NCI-H1105 treated with DMSO at 0.1 percent for 48 hours (cell line): ENCODE measurements at regions not wholly inside any gene's neighbourhood (a gene's known extent, or its start where the extent isn't known, plus 50 kb on each side); places are given as distances from the start of the nearest gene placed in this dataset.

Experiments
- DNase-seq: peaks from one replicate; lab custom pipeline; 2025; lab: John Stamatoyannopoulos, UW

DNA sequence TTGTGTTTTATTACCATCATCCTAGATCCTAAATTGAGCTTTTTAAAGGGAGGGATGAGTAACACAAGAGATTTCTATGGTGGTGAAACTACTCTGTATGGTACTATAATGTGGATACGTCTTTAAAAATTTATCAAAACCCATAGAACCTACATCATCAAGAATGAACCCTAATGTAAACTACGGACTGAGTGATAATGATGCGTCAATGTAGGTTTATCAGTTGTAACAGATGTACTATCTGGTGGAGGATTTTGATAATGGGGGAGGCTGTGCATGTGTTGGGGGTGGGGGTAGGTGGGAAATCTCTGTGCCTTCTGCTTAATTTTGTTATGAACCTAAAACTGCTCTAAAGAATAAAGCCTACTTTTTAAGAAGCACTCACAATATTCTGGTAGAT, 724.1 kb upstream of the SOX9 start:
- DNase-seq: no peak

DNA sequence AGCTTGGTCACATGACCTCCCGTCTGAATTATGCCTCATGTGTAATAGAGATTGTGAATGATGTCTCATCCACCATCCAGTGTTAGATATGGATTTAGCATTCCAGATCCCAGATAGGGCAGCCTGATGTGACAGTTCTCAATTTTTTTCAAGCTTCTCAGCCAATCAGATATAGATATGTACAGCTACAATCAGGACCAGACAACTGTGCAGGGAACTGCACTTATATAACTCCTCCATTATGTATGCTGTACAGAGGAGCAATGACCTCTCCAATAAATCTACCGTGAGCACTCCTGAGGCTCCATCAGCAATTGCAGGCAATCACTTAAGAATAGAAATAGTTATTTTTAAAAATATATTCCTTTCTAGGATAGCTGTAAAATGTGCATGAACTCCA, 722.8 kb upstream of the SOX9 start:
- DNase-seq: no peak

DNA sequence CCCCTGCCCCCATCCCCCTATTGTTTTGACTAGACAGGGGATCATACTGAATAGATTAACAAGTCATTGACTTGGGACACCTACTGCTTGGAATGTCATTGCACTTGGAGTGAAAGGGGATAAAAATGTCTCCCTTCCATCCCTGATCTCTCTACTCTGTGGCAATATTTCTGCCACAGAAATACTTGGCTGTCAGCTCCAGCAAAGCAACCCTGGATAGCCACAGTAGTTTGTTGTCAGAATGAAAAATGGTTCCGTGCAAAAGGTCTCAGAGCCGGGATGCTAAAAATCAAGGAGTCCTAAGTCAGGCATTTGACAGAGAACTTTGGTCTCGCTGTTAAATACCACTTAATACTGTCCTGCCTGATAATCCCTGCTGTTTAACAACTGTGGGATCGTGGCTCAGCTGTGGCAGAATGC, 722.0 kb upstream of the SOX9 start:
- DNase-seq: no peak

DNA sequence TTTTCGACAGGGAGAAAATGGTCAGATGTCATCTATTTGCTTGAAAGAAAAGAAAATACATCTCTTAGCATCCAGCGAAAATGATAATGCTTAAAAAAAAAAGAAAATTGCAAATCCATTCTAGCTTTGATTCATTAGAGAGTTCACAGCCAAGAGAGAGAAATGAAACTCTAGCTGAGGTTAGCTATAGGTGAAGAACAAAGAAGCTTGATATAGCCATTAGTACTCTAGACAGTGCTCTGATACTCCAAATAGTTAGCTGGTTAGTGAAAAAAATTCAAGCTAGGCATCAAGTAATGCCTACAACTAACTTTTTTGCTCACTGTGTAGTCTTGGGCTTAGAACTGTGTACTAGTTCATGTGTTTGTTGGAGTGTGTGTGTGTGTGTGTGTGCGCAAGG, 721.6 kb upstream of the SOX9 start:
- DNase-seq: no peak

DNA sequence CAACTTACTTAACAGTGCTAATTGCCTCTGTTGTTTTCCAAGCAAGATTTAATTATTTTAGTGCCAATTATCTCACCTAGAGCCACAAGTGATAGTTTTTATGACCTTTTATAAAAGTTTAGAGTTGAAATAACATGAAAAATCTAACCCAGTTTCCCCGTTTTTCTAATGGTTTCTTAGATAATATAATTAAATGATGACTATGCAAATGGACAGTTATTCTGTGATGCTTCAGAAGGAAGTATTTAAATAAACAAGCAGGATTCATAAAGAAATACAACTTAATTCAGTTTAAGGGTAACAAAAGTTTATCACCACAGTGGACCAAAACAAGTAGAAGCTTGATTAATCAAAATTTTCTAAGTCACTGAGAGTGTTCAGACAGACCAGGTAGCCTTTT, 721.2 kb upstream of the SOX9 start:
- DNase-seq: no peak

DNA sequence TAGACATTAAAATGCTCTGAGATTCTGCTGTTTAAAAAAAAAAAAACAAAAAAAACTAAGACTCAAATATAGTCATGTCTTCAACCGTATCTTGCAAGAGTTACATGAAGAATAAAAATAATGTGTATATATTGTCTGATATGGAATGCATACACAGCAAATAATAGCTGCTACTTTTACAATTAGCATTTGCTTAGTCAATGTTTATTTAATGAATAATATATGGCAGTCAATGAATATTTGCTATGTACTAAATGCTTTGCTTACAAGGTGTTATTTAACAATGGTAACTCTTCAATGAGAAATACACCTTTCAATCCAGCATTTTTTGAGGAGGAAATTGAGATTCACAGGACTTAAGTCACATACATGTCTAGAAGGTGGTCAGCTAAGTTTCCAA, 718.8 kb upstream of the SOX9 start:
- no peak for DNase-seq

DNA sequence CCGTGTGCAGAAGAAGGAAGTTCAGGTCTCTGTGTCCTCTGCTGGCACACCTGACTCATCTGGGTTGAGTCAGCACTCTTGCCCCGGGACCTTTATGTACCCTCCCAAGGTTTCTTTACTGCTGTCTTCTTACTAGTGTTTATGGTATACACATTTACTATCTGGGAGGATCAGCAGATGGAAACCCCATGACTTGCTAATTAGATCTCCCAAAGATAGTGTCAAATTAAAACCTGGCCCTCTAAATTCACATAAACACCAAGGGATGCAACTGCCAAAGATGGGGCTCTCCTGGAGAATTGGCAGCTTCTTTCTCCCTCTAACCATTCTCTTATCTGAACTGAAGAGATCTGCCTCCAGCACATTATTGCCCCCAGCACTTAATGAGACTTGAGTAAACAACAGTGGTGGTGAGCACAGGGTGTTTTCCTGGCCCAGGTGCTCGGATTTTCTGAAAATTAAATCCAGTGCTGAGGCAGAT, 718.1 kb upstream of the SOX9 start:
- peak; percentile 81 for DNase-seq

DNA sequence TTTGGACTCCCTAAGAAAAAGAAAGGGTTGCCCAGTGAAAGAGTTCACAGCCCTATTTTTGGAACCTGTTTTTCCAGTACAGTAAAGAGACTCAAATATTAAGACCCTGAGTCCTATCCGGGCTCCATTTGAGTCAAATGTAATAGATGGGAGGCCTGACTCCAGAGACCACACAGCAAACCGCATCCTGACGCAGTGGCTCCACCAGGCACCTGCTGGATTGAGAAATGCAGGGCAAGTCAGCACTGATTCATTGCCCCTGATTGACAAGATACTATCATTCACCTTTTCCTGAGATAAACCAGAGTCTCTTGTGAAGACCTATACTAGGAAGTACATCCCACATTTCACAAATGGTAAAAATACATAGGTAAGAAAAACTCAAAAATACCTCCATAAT, 715.7 kb upstream of the SOX9 start:
- DNase-seq: no peak

DNA sequence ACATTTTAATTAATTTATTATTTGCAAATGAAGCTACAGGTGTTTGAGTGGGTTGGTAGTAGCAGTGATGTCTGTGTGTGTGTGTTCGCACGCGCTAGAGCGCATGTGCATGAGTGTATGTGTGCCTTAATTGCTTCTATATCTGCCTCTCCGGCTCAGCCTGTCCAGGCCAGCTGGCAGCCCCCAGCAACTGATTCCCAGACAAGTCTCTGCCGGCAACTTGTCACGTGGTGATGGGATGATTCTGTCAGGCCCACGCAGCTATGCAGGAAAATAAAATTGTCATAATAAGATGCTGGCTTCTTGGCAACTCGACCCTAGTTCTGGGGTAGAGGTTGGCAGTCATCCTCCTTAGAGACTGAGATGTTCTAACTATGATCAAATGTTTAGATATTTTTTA, 712.8 kb upstream of the SOX9 start:
- no peak for DNase-seq

DNA sequence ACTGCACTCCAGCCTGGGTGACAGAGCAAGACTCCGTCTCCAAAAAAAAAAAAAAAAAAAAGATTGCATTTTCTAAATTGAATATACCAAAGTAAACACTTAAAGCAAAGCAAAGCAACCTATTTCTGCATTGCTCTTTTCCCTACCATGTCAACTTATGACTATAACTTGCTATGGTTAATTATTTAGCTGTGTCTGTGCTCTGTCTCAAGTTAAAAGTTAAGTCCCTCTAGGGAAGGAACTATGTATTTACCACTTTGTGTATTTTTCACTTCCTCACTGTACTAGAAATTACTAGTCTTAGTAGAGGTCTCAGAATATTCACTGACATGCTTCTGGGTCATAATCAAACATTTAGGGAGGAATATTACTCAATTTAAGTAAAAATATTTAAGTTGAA, 711.7 kb upstream of the SOX9 start:
- no peak for DNase-seq

DNA sequence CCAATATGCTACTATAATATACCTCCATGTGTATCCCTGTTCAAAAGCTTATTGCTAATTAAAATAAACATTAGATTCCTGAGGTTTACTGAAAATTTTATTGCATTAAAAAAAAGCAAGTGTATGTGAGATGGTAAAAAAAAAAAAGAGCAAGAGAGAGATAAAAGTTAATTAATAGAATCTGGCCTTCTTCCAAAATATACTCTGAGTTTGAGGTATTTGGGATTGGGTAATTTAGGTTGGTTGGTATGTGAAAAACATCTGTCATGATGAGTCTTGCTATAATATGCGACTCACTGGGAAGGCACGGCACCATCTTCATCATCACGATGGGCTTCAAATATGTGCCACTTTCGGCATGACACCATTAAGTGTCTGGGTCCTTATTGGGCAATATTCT, 711.1 kb upstream of the SOX9 start:
- DNase-seq: peak; percentile 52

DNA sequence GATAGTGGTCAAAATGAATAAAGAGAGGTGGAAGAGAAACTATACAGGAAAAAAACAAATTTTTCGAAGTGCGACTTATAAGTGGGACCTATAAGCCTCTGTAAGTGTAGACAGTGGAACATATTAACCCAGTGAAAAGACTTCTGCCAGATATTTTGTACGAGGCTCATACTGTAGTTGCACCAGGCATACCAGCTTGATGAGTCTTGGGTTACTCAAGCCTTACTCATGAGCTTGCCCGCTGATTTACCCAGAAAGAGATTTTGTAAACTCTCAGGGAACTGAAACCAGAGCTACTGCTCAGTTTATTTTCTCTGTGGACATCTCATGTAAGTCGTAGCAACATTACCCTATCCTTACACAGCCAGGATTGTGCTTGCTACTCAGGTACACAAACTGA, 708.0 kb upstream of the SOX9 start:
- DNase-seq: no peak

DNA sequence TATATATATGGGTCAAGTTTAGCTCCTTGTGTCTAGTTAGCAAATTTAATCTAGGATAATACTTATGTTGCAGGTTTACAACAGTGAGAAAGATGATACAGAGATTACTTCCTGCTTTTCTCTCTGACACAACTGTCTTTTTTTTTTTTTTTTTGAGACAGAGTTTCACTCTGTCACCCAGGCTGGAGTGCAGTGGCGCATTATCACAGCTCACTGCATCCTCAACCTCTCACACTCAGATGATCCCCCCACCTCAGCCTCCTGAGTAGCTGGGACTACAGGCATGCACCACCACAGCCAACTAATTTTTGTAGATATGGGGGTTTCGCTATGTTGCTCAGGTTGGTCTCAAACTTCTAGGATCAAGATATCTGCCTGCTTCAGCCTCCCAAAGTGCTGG, 706.9 kb upstream of the SOX9 start:
- DNase-seq: no peak

DNA sequence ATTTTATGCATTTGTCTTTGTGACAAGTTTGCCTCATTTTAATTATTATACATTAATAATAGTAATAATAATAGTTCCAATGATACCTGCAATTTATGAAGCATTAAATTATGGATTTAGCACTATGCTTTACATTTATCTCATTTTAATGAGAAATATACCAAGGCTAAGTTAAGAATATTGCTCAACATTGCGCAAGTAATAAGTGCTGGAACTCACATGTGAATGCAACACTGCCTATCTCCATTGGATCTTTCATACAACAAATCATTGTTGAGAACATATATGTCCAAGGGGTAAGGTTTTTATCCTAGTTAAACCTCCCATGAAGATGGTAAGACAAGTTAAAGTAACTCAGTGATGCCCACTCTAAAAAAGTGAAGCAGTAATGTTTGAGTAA, 703.7 kb upstream of the SOX9 start:
- no peak for DNase-seq

DNA sequence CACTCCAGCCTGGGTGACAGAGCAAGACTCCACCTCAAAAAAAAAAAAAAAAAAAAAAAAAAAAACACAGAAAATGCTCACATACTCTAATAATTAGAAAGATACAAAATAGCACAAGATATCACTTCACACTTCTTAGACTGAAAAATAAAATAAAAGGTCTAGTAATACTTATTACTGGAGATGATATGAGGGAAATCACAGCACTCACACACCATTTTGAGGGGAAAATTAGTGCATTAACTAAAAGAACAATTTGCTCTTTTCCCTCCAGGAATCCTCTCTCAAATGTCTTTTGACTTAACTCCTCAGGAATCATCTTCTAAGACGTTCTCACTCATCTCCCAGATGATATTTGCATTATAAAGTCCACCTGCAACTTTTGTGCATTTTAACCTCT, 697.9 kb upstream of the SOX9 start:
- no peak for DNase-seq

DNA sequence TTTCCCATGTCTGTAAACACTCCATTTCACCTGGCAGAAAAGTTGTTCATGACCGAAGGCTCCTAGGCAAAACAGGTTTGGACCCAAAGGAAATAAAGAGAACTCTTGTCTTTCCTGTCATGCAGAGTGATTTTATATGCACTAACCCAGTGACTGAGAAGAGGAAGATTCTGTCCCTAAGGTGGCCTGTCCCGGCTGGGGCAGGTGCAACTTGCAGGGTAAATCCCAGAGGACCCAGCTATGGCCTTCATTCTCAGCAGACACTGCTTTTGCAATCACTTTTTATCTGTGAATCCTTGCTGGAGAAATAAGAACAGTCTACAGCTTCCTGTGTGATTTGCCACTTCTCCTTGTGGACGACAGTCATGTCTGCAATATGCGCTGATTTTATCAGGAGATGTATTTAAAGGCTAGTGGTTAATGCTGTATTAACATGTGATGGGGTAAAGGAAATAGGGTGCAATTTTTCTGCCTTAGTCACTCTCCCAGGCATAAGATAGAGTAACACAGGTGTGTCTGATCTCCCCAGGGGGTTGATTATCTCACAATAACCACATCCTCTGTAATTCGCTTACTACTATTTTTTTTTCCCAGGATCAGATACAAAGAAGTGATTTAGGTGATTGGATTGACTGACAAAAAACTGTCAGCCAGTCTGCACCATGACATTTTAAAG, 696.8 kb upstream of the SOX9 start:
- DNase-seq: no peak

DNA sequence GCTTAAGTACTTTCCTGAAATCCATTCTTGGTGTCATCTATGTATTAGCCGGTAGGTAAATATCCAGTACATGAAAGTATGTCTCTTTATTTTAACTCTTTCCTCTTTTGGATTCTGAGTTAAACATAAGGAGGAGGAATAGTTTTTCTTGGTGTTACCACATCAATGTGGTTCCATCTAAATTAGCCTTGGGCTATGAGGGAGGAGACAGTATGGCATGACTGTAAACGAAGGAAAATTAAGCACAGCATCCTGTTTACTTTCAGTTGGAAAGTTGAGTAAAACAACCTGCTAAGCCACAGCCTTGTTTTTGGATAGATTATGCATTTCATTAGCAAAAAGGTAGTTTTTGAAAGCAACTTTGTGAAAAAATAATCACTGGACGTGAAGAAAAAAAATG, 693.0 kb upstream of the SOX9 start:
- no peak for DNase-seq

DNA sequence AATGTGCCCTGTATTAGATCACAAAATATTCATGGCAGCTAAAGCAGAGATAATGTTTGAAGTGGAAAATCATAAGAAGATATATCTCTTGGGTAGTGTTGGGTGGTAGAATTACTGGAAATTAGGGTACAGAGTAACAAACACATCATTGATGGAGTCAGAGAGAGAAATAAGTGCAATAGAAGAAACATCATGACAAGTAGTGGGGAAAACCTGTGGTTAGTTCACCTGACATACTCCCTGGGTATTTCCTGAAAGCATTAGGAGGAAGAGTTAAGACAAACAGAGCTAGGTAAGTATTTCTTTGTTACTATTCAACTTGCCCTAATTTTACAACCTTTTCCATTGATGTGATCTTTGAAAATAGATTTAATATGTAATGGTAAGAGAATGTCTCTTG, 691.9 kb upstream of the SOX9 start:
- DNase-seq: no peak

DNA sequence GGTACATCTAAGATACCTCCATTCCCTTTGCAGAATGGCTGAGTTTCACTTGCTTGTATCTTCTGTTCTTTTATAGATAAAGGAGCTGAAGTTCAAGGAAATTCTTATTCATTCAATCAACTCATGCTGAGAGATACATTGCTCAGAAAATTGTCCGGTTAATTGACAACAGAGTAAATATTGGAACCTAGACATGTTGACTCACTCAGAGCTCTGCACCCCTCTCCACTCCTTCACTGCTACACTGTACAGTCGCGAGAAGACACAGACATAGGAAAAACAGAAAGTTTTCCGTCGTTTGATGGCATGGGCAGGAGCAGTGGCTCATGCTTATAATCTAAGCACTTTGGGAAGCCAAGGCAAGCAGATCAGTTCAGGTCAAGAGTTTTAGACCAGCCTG, 690.5 kb upstream of the SOX9 start:
- DNase-seq: no peak

DNA sequence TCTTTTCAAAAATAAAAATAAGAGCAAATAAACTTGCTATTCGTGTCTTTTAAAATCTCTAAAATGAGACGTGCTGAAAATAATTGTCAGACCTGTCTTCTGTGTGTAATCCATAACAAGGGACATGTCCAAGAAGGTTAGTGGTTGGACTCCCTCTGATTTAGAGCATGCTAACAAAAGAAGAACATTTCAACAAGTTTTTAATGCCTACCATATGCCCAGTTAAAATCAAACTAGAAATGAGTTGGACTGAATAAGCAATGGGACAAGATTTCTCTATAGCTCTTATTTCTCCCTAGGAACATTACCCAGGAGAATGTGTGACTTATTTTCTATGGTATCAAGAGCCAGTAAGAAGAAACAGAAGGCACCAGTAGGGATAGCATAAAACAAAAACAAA, 689.7 kb upstream of the SOX9 start:
- DNase-seq: no peak

DNA sequence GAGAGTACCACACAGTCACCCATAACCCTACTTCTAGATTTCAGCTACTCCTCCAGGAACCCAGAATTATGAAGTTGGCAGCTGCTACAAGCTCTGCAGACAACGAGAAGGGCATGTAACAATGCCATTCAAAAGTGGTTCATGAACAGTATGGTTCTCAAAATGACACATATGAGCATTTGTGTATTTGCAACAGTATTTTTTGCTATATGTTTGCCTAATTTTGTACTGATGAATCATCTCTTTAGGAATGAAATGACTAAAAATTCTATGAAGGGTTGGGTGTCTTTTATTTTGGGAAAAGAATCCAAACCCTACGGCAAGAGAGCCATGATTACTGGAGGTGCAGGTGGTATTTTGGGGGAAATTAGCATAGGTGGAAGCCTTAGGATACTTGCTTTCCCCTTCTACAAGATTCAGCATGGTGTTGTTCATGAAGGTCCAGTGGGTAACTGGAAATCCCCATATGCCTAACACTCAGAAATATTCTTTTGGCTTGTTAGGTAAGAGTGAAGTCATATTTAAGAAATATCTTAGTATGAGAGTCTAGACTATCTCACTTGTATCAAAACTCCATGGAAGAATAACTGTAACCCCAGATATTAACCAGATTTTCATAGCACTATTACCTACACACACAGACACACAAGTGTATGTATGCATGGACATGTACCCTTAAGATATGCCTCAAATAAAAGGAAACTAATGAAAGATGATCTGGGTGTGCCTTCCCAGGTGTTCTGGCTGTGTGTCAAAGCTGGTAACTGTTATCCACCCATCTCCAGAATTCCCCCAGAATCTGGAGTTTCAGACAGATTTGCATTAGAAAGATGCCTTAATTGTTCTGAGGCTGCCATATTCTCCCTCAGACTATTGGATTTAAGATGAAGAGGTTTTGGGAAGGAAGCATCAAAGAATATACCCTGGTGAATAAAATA, 688.2 kb upstream of the SOX9 start:
- no peak for DNase-seq

DNA sequence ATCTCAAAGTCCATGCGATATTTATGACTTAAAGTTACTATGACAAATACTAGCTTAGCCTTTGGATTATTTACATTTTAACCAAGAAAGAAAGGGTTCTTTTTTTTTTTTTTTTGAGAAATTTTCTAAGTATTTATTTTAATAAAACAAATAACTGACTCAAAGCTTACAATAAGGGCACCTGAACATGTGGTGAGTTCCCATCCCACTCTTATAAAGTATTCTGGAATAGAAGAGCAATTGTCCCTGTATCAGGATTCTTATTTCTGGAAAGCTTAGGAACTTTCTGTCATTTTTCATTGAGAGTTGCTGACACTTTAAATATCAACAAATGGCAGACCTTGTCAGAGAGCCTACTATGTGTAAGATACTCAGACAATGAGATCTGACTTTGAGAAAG, 686.1 kb upstream of the SOX9 start:
- no peak for DNase-seq

DNA sequence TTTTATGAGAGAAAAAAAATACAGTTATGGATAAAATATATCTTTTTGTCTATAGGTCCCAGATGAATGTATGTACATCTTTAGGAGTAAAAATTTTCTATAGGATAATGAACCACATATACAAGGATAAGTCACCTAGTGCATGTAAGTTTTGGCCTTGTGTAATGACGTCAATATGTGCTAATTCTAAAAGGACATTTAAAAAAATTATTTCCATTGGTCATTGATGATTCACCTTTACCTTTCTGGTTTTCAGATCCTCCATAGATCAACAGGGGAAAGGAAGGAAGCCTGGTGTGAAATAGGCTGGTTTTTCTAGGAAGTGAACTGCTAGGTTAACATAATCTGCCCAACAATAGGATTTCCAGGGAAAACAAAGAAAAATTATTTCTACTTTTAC, 684.3 kb upstream of the SOX9 start:
- DNase-seq: no peak

DNA sequence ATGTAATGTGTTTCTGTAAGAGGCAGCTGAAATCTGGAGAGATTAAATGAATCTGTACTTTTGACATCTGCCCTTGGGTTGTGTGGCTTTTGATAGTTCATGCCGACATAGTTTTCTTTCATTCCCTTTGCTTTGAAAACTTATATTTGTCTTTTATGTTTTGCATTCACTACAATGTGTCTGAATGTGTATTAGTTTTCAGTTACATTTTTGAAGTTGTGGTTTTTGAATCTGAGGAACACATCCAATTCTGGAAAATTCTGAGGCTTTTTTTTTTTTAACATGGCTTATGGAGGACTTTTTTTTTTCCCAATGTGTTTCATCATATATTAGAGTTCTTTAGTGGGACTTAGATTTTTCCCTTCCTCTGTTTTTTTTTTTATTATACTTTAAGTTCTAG, 683.7 kb upstream of the SOX9 start:
- DNase-seq: no peak
